ENCODE measurements at regions not wholly inside any gene's neighbourhood (a gene's known extent, or its start where the extent isn't known, plus 50 kb on each side); places are given as distances from the start of the nearest gene placed in this dataset.

DNA sequence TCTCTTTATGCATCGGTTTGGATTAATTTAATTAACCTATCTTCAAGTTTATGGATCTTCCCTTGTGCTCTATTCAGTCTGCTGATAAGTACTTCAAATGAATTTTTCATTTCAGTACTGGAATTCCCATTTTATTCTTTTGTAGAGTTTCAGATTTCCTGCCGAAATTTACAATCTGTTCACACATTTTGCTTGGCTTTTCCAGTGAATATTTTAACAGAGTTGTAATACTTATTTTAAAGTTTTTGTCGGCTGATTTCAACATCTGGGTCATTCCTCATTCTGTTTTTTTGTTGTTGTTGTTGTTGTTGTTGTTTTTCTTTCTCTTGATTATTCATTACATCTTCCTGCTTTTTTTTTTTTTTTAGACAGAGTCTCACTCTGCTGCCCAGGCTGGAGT lies 89.9 kb upstream of the KCNMA1 start:
- 80 to 85% (median 81%) methylated on average over 3 of the region's 3 CpGs for WGBS, 4 donors
- no peaks in the 10 kb centered on the region for H3K27me3 ChIP-seq
- intact Hi-C loops (cut with DNase I) = no loop called here
- no peak overlapping the region for H3K27ac ChIP-seq
- DNase-seq = no peak
- H3K4me1 ChIP-seq = no peaks in the 10 kb centered on the region
- TF ChIP-seq, protein P1, sequence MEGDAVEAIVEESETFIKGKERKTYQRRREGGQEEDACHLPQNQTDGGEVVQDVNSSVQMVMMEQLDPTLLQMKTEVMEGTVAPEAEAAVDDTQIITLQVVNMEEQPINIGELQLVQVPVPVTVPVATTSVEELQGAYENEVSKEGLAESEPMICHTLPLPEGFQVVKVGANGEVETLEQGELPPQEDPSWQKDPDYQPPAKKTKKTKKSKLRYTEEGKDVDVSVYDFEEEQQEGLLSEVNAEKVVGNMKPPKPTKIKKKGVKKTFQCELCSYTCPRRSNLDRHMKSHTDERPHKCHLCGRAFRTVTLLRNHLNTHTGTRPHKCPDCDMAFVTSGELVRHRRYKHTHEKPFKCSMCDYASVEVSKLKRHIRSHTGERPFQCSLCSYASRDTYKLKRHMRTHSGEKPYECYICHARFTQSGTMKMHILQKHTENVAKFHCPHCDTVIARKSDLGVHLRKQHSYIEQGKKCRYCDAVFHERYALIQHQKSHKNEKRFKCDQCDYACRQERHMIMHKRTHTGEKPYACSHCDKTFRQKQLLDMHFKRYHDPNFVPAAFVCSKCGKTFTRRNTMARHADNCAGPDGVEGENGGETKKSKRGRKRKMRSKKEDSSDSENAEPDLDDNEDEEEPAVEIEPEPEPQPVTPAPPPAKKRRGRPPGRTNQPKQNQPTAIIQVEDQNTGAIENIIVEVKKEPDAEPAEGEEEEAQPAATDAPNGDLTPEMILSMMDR (IDR thresholded peaks at IDR 0.05) = no peak
- no peak for TF ChIP-seq POLR2A (IDR thresholded peaks at IDR 0.05)
- ATAC-seq = no peak
- no peaks in the 10 kb centered on the region for H3K36me3 ChIP-seq
- no peak overlapping the region for H3K4me3 ChIP-seq
- H3K9me3 ChIP-seq = peaks cover 0 to 5% (median 0%) of the 10 kb centered on the region in 12 donors

- Histone ChIP-seq H3K36me3 (no peaks in the 10 kb centered on the region), H3K9me3 (peaks cover 0 to 5% (median 0%) of the 10 kb centered on the region in 12 donors), H3K4me1 (no peaks in the 10 kb centered on the region), H3K27ac (no peak overlapping the region), H3K4me3 (no peak overlapping the region), H3K27me3 (no peaks in the 10 kb centered on the region)
- ATAC-seq (no peak), DNase-seq (no peak)
- TF ChIP-seq POLR2A (IDR thresholded peaks at IDR 0.05) = no peak
- TF ChIP-seq, protein P1 (IDR thresholded peaks at IDR 0.05) = no peak
- 73 to 85% (median 78%) methylated on average over 3 of the region's 3 CpGs for WGBS, 4 donors
- intact Hi-C loops (cut with DNase I) = no loop called here
Observed at GRCh38 chr10:77726732-77727131, 89.1 kb upstream of the KCNMA1 start.

GRCh38 chr10:77726301-77726700 lies 88.7 kb upstream of the KCNMA1 start:
- H3K4me1 ChIP-seq = no peaks in the 10 kb centered on the region
- ATAC-seq (no peak), DNase-seq (no peak)
- TF ChIP-seq, protein P1 (IDR thresholded peaks at IDR 0.05) = no peak
- no peak for TF ChIP-seq POLR2A (IDR thresholded peaks at IDR 0.05)
- H3K4me3 ChIP-seq = no peak overlapping the region
- no peak overlapping the region for H3K27ac ChIP-seq
- intact Hi-C loops (cut with DNase I) = no loop called here
- no peaks in the 10 kb centered on the region for H3K36me3 ChIP-seq
- H3K27me3 ChIP-seq = no peaks in the 10 kb centered on the region
- H3K9me3 ChIP-seq = peaks cover 0 to 5% (median 0%) of the 10 kb centered on the region in 12 donors
- 95 to 99% (median 95%) methylated on average over 1 of the region's 1 CpG for WGBS, 4 donors

DNA sequence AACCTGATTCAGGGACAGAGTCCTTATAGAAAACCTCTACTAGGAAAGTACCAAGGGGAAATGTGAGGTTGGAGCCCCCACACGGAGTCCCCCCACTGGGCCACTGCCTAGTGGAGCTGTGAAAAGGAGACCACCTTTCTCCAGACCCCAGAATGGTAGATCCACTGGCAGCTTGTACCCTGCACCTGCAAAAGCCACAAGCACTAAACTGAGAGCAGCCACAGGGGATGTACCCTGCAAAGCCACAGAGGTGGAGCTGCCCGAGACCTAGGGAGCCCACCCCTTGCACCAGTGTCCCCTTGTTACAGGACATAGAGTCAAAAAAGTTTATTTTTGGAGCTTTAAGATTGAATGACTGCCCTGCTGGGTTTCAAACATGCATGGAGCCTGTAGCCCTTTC lies 87.2 kb upstream of the KCNMA1 start:
- no peak overlapping the region for H3K27ac ChIP-seq
- H3K9me3 ChIP-seq = peaks cover 0 to 5% (median 0%) of the 10 kb centered on the region in 12 donors
- H3K4me3 ChIP-seq = no peak overlapping the region
- 75 to 88% (median 81%) methylated on average over 2 of the region's 2 CpGs for WGBS, 4 donors
- no peak for DNase-seq
- no peak for TF ChIP-seq POLR2A (IDR thresholded peaks at IDR 0.05)
- TF ChIP-seq, protein P1 (IDR thresholded peaks at IDR 0.05) = no peak
- no peak for ATAC-seq
- intact Hi-C loops (cut with DNase I) = no loop called here
- H3K36me3 ChIP-seq = no peaks in the 10 kb centered on the region
- no peaks in the 10 kb centered on the region for H3K27me3 ChIP-seq
- no peaks in the 10 kb centered on the region for H3K4me1 ChIP-seq
